ENCODE measurements at regions not wholly inside any gene's neighbourhood (a gene's known extent, or its start where the extent isn't known, plus 50 kb on each side); places are given as distances from the start of the nearest gene placed in this dataset.

GRCh38 chr4:104979083-104979760 is 167.5 kb upstream of the TET2 start:
- Mint-ChIP-seq H3K4me3 (no peak overlapping the region), H3K9me3 (no peaks in the 10 kb centered on the region), H3K27me3 (ENCODE audit: insufficient read depth) (peaks cover 4% of the 10 kb centered on the region), H3K4me1 (peaks cover 5% of the 10 kb centered on the region), H3K27ac (no peak overlapping the region), H3K36me3 (ENCODE audit: low read depth) (no peaks in the 10 kb centered on the region)
- no peaks in the 10 kb centered on the region for H3K36me3 ChIP-seq (ENCODE audit: control insufficient read depth, insufficient read depth, low read length)
- no peak overlapping the region for H3K9ac ChIP-seq (ENCODE audit: extremely low read depth, low read length, poor library complexity, severe bottlenecking)
- no peaks in the 10 kb centered on the region for H3K4me1 ChIP-seq (ENCODE audit: control insufficient read depth, insufficient read depth, low read length)
- 93 to 100% methylated on average over 3 to 4 of the region's 4 CpGs for WGBS, 2 experiments (ENCODE audit: insufficient coverage in 1 of 2, insufficient read length in 1 of 2)
- H3K27ac ChIP-seq (ENCODE audit: low read depth, low read length) = no peak overlapping the region
- no peak for DNase-seq
- TF ChIP-seq CTCF (conservative IDR thresholded peaks at IDR 0.05) = no peak
- H3K9me3 ChIP-seq (ENCODE audit: control insufficient read depth, low read length) = no peaks in the 10 kb centered on the region
- H3K27me3 ChIP-seq (ENCODE audit: control insufficient read depth, insufficient read depth, low read length, poor library complexity, severe bottlenecking) = no peaks in the 10 kb centered on the region
- H3K4me3 ChIP-seq (ENCODE audit: low read length) = no peak overlapping the region

- H3K4me1 ChIP-seq (ENCODE audit: control insufficient read depth, insufficient read depth, low read length) = no peaks in the 10 kb centered on the region
- DNase-seq = no peak
- Mint-ChIP-seq H3K27me3 (ENCODE audit: insufficient read depth) (peaks cover 13% of the 10 kb centered on the region), H3K4me1 (no peaks in the 10 kb centered on the region), H3K27ac (no peak overlapping the region), H3K4me3 (no peak overlapping the region), H3K9me3 (no peaks in the 10 kb centered on the region), H3K36me3 (ENCODE audit: low read depth) (no peaks in the 10 kb centered on the region)
- H3K27ac ChIP-seq (ENCODE audit: low read depth, low read length) = no peak overlapping the region
- no peak for TF ChIP-seq CTCF (conservative IDR thresholded peaks at IDR 0.05)
- peaks cover 18% of the 10 kb centered on the region for H3K27me3 ChIP-seq (ENCODE audit: control insufficient read depth, insufficient read depth, low read length, poor library complexity, severe bottlenecking)
- no peak overlapping the region for H3K9ac ChIP-seq (ENCODE audit: extremely low read depth, low read length, poor library complexity, severe bottlenecking)
- 84 to 100% methylated on average over 1 of the region's 1 CpG for WGBS, 2 experiments (ENCODE audit: insufficient coverage in 1 of 2, insufficient read length in 1 of 2)
- H3K4me3 ChIP-seq (ENCODE audit: low read length) = no peak overlapping the region
- H3K36me3 ChIP-seq (ENCODE audit: control insufficient read depth, insufficient read depth, low read length) = no peaks in the 10 kb centered on the region
- H3K9me3 ChIP-seq (ENCODE audit: control insufficient read depth, low read length) = no peaks in the 10 kb centered on the region
Observed at GRCh38 chr4:104983615-104984179, 163.0 kb upstream of the TET2 start.

- Mint-ChIP-seq H3K4me1 (no peaks in the 10 kb centered on the region), H3K36me3 (ENCODE audit: low read depth) (no peaks in the 10 kb centered on the region), H3K27me3 (ENCODE audit: insufficient read depth) (peaks cover 22% of the 10 kb centered on the region), H3K4me3 (no peak overlapping the region), H3K9me3 (no peaks in the 10 kb centered on the region), H3K27ac (no peak overlapping the region)
- no peak overlapping the region for H3K27ac ChIP-seq (ENCODE audit: low read depth, low read length)
- no peak overlapping the region for H3K9ac ChIP-seq (ENCODE audit: extremely low read depth, low read length, poor library complexity, severe bottlenecking)
- H3K4me1 ChIP-seq (ENCODE audit: control insufficient read depth, insufficient read depth, low read length) = no peaks in the 10 kb centered on the region
- WGBS, 2 experiments (ENCODE audit: insufficient coverage in 1 of 2, insufficient read length in 1 of 2) = 80 to 83% methylated on average over 2 to 5 of the region's 5 CpGs
- H3K36me3 ChIP-seq (ENCODE audit: control insufficient read depth, insufficient read depth, low read length) = no peaks in the 10 kb centered on the region
- H3K4me3 ChIP-seq (ENCODE audit: low read length) = no peak overlapping the region
- H3K9me3 ChIP-seq (ENCODE audit: control insufficient read depth, low read length) = no peaks in the 10 kb centered on the region
- no peak for DNase-seq
- peaks cover 39% of the 10 kb centered on the region for H3K27me3 ChIP-seq (ENCODE audit: control insufficient read depth, insufficient read depth, low read length, poor library complexity, severe bottlenecking)
- no peak for TF ChIP-seq CTCF (conservative IDR thresholded peaks at IDR 0.05)
Observed at GRCh38 chr4:104986306-104986705, 160.4 kb upstream of the TET2 start.
